HUES6 (cell line): ENCODE measurements at regions not wholly inside any gene's neighbourhood (a gene's known extent, or its start where the extent isn't known, plus 50 kb on each side); places are given as distances from the start of the nearest gene placed in this dataset.

ENCODE experiments used
- H3K27ac ChIP-seq: 2 replicates; pipeline ENCODE4 v1.7.0; 2013; ENCODE audit warnings: low read depth, mild to moderate bottlenecking, low read length, inconsistent platforms
- H3K27me3 ChIP-seq: 2 replicates; pipeline ENCODE4 v1.6.1; 2013; ENCODE audit warnings: low read length; ENCODE audit not compliant: control insufficient read depth, insufficient read depth
- H3K36me3 ChIP-seq: 2 replicates; pipeline ENCODE4 v1.6.1; 2013; ENCODE audit warnings: low read length; ENCODE audit not compliant: control insufficient read depth, insufficient read depth
- H3K4me1 ChIP-seq: 2 replicates; pipeline ENCODE4 v1.6.1; 2013; ENCODE audit warnings: low read length; ENCODE audit not compliant: control insufficient read depth, insufficient read depth
- H3K4me3 ChIP-seq: 2 replicates; pipeline ENCODE4 v1.5.1; 2013; ENCODE audit warnings: low read depth, low read length
- H3K9ac ChIP-seq: one replicate; pipeline ENCODE4 v1.6.1; 2013; ENCODE audit warnings: mild to moderate bottlenecking, low read length
- H3K9me3 ChIP-seq: 2 replicates; pipeline ENCODE4 v1.6.1; 2013; ENCODE audit warnings: low read depth, low read length; ENCODE audit not compliant: control insufficient read depth, insufficient read depth

GRCh38 chr16:62135911-62136310 lies 99.7 kb upstream of the CDH8 start:
- no peaks in the 10 kb centered on the region for H3K36me3 ChIP-seq
- peaks cover 23% of the 10 kb centered on the region for H3K9me3 ChIP-seq
- H3K27me3 ChIP-seq: no peaks in the 10 kb centered on the region
- H3K9ac ChIP-seq: no peak overlapping the region
- no peaks in the 10 kb centered on the region for H3K4me1 ChIP-seq
- H3K4me3 ChIP-seq: no peak overlapping the region
- no peak overlapping the region for H3K27ac ChIP-seq

GRCh38 chr16:62135446-62135845 lies 99.2 kb upstream of the CDH8 start:
- H3K9ac ChIP-seq: no peak overlapping the region
- no peaks in the 10 kb centered on the region for H3K36me3 ChIP-seq
- no peaks in the 10 kb centered on the region for H3K4me1 ChIP-seq
- H3K4me3 ChIP-seq: no peak overlapping the region
- no peak overlapping the region for H3K27ac ChIP-seq
- H3K27me3 ChIP-seq: no peaks in the 10 kb centered on the region
- H3K9me3 ChIP-seq: peaks cover 23% of the 10 kb centered on the region

DNA sequence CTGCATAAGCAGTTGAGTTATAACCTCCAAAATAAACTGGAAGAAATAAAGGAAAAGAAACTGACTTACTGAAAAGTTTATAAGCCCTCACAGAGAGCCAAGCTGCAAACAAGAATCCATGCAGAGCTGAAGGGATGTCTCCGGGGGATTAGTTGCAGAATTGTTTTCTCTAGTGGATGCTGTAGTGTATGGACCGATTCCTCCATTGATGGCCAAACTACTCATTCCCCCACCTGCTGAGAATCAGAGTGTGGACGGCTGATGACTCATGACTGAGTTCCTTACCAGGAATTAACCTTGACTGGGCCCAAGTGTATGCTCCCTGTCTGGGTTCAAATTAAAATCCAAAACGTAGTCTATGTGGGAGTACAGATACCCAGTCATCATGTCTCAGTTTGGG lies 93.9 kb upstream of the CDH8 start:
- Histone ChIP-seq H3K27ac (no peak overlapping the region), H3K27me3 (no peaks in the 10 kb centered on the region), H3K4me3 (no peak overlapping the region), H3K9ac (no peak overlapping the region), H3K9me3 (peaks cover 23% of the 10 kb centered on the region), H3K36me3 (no peaks in the 10 kb centered on the region), H3K4me1 (no peaks in the 10 kb centered on the region)

DNA sequence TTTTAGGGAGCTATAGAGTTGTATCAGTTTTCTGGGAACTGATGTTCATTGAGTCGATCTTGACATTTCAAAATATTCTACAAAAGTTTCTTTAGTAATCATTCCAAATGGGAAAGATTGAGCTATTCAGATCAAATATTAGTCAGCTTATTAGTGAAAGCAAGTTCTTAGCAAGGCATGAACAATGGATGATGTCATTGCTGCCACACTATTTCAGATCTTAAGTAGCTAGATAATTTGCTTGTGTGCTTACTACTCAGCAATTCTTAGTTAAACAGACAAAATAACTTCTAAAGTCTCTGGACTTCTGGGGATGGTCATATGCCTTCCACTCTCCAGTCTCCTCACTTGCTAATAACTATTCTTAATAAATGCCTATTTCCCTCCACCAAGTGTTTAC lies 69.0 kb upstream of the CDH8 start:
- Histone ChIP-seq H3K9ac (no peak overlapping the region), H3K36me3 (no peaks in the 10 kb centered on the region), H3K9me3 (peaks cover 7% of the 10 kb centered on the region; the same call in 1 of the 2 replicates), H3K27me3 (no peaks in the 10 kb centered on the region), H3K4me3 (no peak overlapping the region), H3K4me1 (peaks cover 8% of the 10 kb centered on the region; the same call in 1 of the 2 replicates), H3K27ac (no peak overlapping the region)

- Histone ChIP-seq H3K36me3 (no peaks in the 10 kb centered on the region), H3K4me3 (no peak overlapping the region), H3K9ac (no peak overlapping the region), H3K27ac (no peak overlapping the region), H3K4me1 (peaks cover 8% of the 10 kb centered on the region; the same call in 1 of the 2 replicates), H3K9me3 (peaks cover 7% of the 10 kb centered on the region; the same call in 1 of the 2 replicates), H3K27me3 (no peaks in the 10 kb centered on the region)
Observed at GRCh38 chr16:62102588-62102987, 66.3 kb upstream of the CDH8 start.

- Histone ChIP-seq H3K4me1 (no peaks in the 10 kb centered on the region), H3K27me3 (no peaks in the 10 kb centered on the region), H3K36me3 (no peaks in the 10 kb centered on the region), H3K4me3 (no peak overlapping the region), H3K9ac (no peak overlapping the region), H3K27ac (no peak overlapping the region), H3K9me3 (peaks cover 7% of the 10 kb centered on the region; the same call in 1 of the 2 replicates)
Observed at GRCh38 chr16:62100651-62101050, 64.4 kb upstream of the CDH8 start.

- H3K9ac ChIP-seq: no peak overlapping the region
- no peak overlapping the region for H3K4me3 ChIP-seq
- no peaks in the 10 kb centered on the region for H3K36me3 ChIP-seq
- no peaks in the 10 kb centered on the region for H3K9me3 ChIP-seq
- H3K27ac ChIP-seq: no peak overlapping the region
- H3K4me1 ChIP-seq: 0 out of 2 replicates have a peak, but pooled peaks cover 3% of the 10 kb centered on the region
- no peaks in the 10 kb centered on the region for H3K27me3 ChIP-seq
Observed at GRCh38 chr16:62089715-62090114, 53.5 kb upstream of the CDH8 start.

GRCh38 chr16:62088731-62089410 lies 52.6 kb upstream of the CDH8 start:
- 0 out of 2 replicates have a peak, but pooled peaks cover 4% of the 10 kb centered on the region for H3K4me1 ChIP-seq
- H3K27me3 ChIP-seq: no peaks in the 10 kb centered on the region
- no peaks in the 10 kb centered on the region for H3K9me3 ChIP-seq
- H3K27ac ChIP-seq: no peak overlapping the region
- no peak overlapping the region for H3K9ac ChIP-seq
- no peak overlapping the region for H3K4me3 ChIP-seq
- no peaks in the 10 kb centered on the region for H3K36me3 ChIP-seq
